Cardiac muscle cell (in vitro differentiated cells and primary cell): ENCODE measurements at regions not wholly inside any gene's neighbourhood (a gene's known extent, or its start where the extent isn't known, plus 50 kb on each side); places are given as distances from the start of the nearest gene placed in this dataset.

Experiments used
- DNase-seq, 2 donors: peaks; one replicate each; pipeline versions ENCODE4 v3.0.0 to v3.0.0-alpha.2; 2010 to 2017; ENCODE audit warnings: low read depth in 1 of 2, low spot score in 1 of 2
- H3K27ac ChIP-seq: fragments of 200-600 bp; sonication (generic); 2 replicates; pipeline ENCODE4 v1.5.1; 2016
- H3K27me3 ChIP-seq: fragments of 200-600 bp; sonication (generic); 2 replicates; pipeline ENCODE4 v1.6.0; 2016; ENCODE audit warnings: control low read depth
- H3K36me3 ChIP-seq: fragments of 200-600 bp; sonication (generic); 2 replicates; pipeline ENCODE4 v1.5.1; 2016; ENCODE audit warnings: control low read depth
- H3K4me1 ChIP-seq: fragments of 200-600 bp; sonication (generic); 2 replicates; pipeline ENCODE4 v1.8.1; 2017; ENCODE audit warnings: low read depth, mild to moderate bottlenecking, mixed run types
- H3K4me3 ChIP-seq: fragments of 200-600 bp; sonication (generic); 2 replicates; pipeline ENCODE4 v1.5.1; 2016; ENCODE audit warnings: mild to moderate bottlenecking
- H3K9me3 ChIP-seq: fragments of 200-600 bp; sonication (generic); 2 replicates; pipeline ENCODE4 v1.5.1; 2017; ENCODE audit warnings: low read depth, mild to moderate bottlenecking, control low read depth
- CTCF ChIP-seq: IDR thresholded peaks from 2 replicates; pipeline ENCODE4 v1.5.1; 2012; ENCODE audit warnings: low read depth, mild to moderate bottlenecking, low read length

GRCh38 chr21:35779690-35780570, 280.4 kb downstream of the SETD4 start:
- peak in 1 of 2 donors; percentile 38 for DNase-seq
- no peak for TF ChIP-seq CTCF
- Histone ChIP-seq H3K27me3 (no peaks in the 10 kb centered on the region), H3K36me3 (no peaks in the 10 kb centered on the region), H3K4me3 (no peak overlapping the region), H3K9me3 (no peaks in the 10 kb centered on the region), H3K27ac (no peak overlapping the region), H3K4me1 (no peaks in the 10 kb centered on the region)

DNA sequence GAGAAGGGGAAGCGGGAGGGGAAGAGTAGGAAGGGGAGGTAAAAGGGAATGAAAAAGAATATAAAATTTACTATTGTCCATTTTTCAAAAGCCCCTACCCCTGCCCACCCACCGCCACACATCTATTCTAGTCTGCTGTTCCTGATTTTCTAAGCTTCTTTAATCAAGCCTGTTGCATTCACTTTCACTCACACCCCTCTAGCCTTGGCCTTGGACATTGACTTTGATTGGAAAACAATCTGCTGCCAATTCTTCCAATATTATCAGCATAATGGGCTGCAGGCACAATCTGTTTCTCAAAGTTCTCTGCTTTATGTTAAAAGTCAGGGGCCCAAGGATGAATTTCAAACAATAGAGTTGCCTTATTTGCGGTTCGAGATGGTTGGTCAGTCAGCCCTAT, 281.2 kb downstream of the SETD4 start:
- TF ChIP-seq CTCF, result no peak
- no peaks in the 10 kb centered on the region for H3K27me3 ChIP-seq
- H3K4me3 ChIP-seq, result no peak overlapping the region
- no peaks in the 10 kb centered on the region for H3K4me1 ChIP-seq
- H3K9me3 ChIP-seq, result no peaks in the 10 kb centered on the region
- no peaks in the 10 kb centered on the region for H3K36me3 ChIP-seq
- DNase-seq, result no peak
- no peak overlapping the region for H3K27ac ChIP-seq

DNA sequence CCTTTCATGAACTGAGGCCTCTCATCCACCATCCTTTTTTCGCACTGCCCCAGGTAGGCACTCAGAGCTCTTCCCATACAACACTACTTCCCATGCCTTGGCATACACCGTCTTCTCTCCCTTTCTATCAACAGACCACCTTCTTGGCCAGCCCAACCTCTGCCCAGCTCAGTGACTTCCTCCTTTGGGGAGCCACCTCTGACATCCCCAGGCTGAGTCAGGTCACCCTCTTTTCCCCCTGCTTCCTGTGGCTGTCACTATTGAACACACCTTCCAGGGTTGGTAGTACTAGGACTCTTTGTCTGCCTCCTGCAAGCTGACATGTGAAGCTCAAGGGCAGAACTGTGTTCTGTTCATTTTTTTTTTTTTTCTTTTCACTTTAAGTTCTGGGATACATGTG, 283.2 kb downstream of the SETD4 start:
- Histone ChIP-seq H3K27ac (no peak overlapping the region), H3K9me3 (no peaks in the 10 kb centered on the region), H3K36me3 (no peaks in the 10 kb centered on the region), H3K27me3 (no peaks in the 10 kb centered on the region), H3K4me1 (no peaks in the 10 kb centered on the region), H3K4me3 (no peak overlapping the region)
- no peak for DNase-seq
- no peak for TF ChIP-seq CTCF

- Histone ChIP-seq H3K4me3 (no peak overlapping the region), H3K27me3 (no peaks in the 10 kb centered on the region), H3K36me3 (no peaks in the 10 kb centered on the region), H3K4me1 (no peaks in the 10 kb centered on the region), H3K27ac (no peak overlapping the region), H3K9me3 (no peaks in the 10 kb centered on the region)
- TF ChIP-seq CTCF, result no peak
- no peak for DNase-seq
Measured at GRCh38 chr21:35775778-35776544, 284.4 kb downstream of the SETD4 start.

GRCh38 chr21:35770101-35770945, 290.0 kb downstream of the SETD4 start:
- no peaks in the 10 kb centered on the region for H3K4me1 ChIP-seq
- DNase-seq, result no peak
- H3K36me3 ChIP-seq, result no peaks in the 10 kb centered on the region
- TF ChIP-seq CTCF, result no peak
- no peak overlapping the region for H3K4me3 ChIP-seq
- no peaks in the 10 kb centered on the region for H3K9me3 ChIP-seq
- no peak overlapping the region for H3K27ac ChIP-seq
- H3K27me3 ChIP-seq, result no peaks in the 10 kb centered on the region
